H1 (cell line): ENCODE measurements at regions not wholly inside any gene's neighbourhood (a gene's known extent, or its start where the extent isn't known, plus 50 kb on each side); places are given as distances from the start of the nearest gene placed in this dataset.

Source experiments
- CTCF ChIA-PET: fragments of 300-600 bp; sonication (Branson Sonifier 250); formaldehyde crosslinking; loops from one replicate; lab custom pipeline; 2021; ENCODE audit not compliant: partially characterized antibody; lab: Charles Lee
- POLR2A ChIA-PET: fragments of 300-600 bp; sonication (Branson Sonifier 250); formaldehyde crosslinking; loops from one replicate; lab custom pipeline; 2021; ENCODE audit warnings: inconsistent platforms; ENCODE audit not compliant: partially characterized antibody; lab: Charles Lee
- DNase-seq, 2 experiments: peaks; one replicate each; pipeline versions ENCODE4 v3.0.0 to v3.0.0-alpha.2; 2010 to 2022; ENCODE audit warnings: low spot score in 2 of 2, low read depth in 1 of 2, mixed read lengths in 1 of 2
- FAIRE-seq: peaks from 2 replicates; lab custom pipeline; 2011; peaks lifted over from hg19 to GRCh38; lab: Jason Lieb, UNC
- H2AFZ ChIP-seq: 2 replicates; pipeline ENCODE4 v1.8.1; 2012; ENCODE audit warnings: low read length, inconsistent platforms
- H2AK5ac ChIP-seq: 2 replicates; pipeline ENCODE4 v1.6.1; 2013; ENCODE audit warnings: low read depth, low read length
- H2BK120ac ChIP-seq: replicated peaks from 2 replicates; pipeline ENCODE3; 2013; ENCODE audit warnings: low read depth, low read length, inconsistent platforms
- H2BK12ac ChIP-seq: 2 replicates; pipeline ENCODE4 v1.6.1; 2013; ENCODE audit warnings: low read depth, low read length
- H2BK15ac ChIP-seq: 2 replicates; pipeline ENCODE4 v1.6.1; 2013; ENCODE audit warnings: low read length
- H2BK20ac ChIP-seq: 2 replicates; pipeline ENCODE4 v1.6.1; 2013; ENCODE audit warnings: low read length
- H2BK5ac ChIP-seq: 2 replicates; pipeline ENCODE4 v1.6.1; 2013; ENCODE audit warnings: low read depth, low read length
- H3K14ac ChIP-seq: 2 replicates; pipeline ENCODE4 v1.6.1; 2013; ENCODE audit warnings: inconsistent platforms; ENCODE audit not compliant: insufficient read length
- H3K18ac ChIP-seq: 2 replicates; pipeline ENCODE4 v1.6.1; 2013; ENCODE audit warnings: low read length; ENCODE audit errors: extremely low read depth
- H3K23ac ChIP-seq: 2 replicates; pipeline ENCODE4 v1.6.1; 2013; ENCODE audit warnings: inconsistent platforms; ENCODE audit not compliant: insufficient read length
- H3K23me2 ChIP-seq: 2 replicates; pipeline ENCODE4 v1.6.1; 2013; ENCODE audit warnings: low read depth, low read length
- H3K27ac ChIP-seq: 2 replicates; pipeline ENCODE4 v1.6.1; 2011; ENCODE audit warnings: low read depth, low read length, inconsistent platforms
- H3K27me3 ChIP-seq, 4 experiments: replicated peaks in 1 of 4; 1 replicate in 1 of 4; 2 replicates in 3 of 4; pipeline versions ENCODE4 v1.6.1 to v1.8.1; 2011 to 2013; ENCODE audit warnings: low read length in 3 of 4, mild to moderate bottlenecking in 3 of 4, inconsistent platforms in 2 of 4, mixed read lengths in 2 of 4, moderate library complexity in 1 of 4; ENCODE audit not compliant: control insufficient read depth in 3 of 4, insufficient read depth in 3 of 4; ENCODE audit errors: extremely low read depth in 1 of 4
- H3K36me3 ChIP-seq, 4 experiments: 2 replicates each; pipeline versions ENCODE4 v1.6.1 to v1.8.1; 2011 to 2013; ENCODE audit warnings: mild to moderate bottlenecking in 4 of 4, low read length in 3 of 4, moderate library complexity in 2 of 4, control low read depth in 1 of 4, inconsistent platforms in 1 of 4; ENCODE audit not compliant: insufficient read depth in 4 of 4, control insufficient read depth in 2 of 4
- H3K4ac ChIP-seq: replicated peaks from 2 replicates; pipeline ENCODE3; 2013; ENCODE audit warnings: low read length, low read depth, mixed read lengths, inconsistent platforms; ENCODE audit not compliant: insufficient read length
- H3K4me1 ChIP-seq, 4 experiments: replicated peaks in 1 of 4; 1 replicate in 1 of 4; 2 replicates in 3 of 4; pipeline versions ENCODE4 v1.6.1 to v1.8.1; 2011 to 2013; ENCODE audit warnings: low read length in 3 of 4, inconsistent platforms in 2 of 4, mixed read lengths in 1 of 4; ENCODE audit not compliant: insufficient read depth in 4 of 4, control insufficient read depth in 3 of 4
- H3K4me2 ChIP-seq, 2 experiments: 2 replicates each; pipeline versions ENCODE4 v1.6.1 to v1.8.1; 2011 to 2013; ENCODE audit warnings: low read depth in 2 of 2, low read length in 2 of 2, control low read depth in 1 of 2, inconsistent platforms in 1 of 2, mild to moderate bottlenecking in 1 of 2; ENCODE audit not compliant: insufficient read depth in 1 of 2
- H3K4me3 ChIP-seq, 4 experiments: fragments of 200-600, 300-600 bp in 1 of 4; sonication (generic), shearing (Covaris generic), sonication (Bioruptor Twin) in 1 of 4; 2 replicates each; pipeline versions ENCODE4 v1.5.1 to v1.8.1; 2011 to 2016; ENCODE audit warnings: low read length in 4 of 4, low read depth in 3 of 4, control low read depth in 2 of 4, inconsistent platforms in 2 of 4, mild to moderate bottlenecking in 2 of 4, mixed read lengths in 1 of 4, moderate library complexity in 1 of 4; ENCODE audit not compliant: insufficient read depth in 2 of 4; ENCODE audit errors: extremely low read depth in 1 of 4
- H3K56ac ChIP-seq: replicated peaks from 2 replicates; pipeline ENCODE3; 2013; ENCODE audit warnings: low read depth, mild to moderate bottlenecking, mixed read lengths, low read length, inconsistent platforms; ENCODE audit not compliant: insufficient read length
- H3K79me1 ChIP-seq: 2 replicates; pipeline ENCODE4 v1.6.1; 2013; ENCODE audit warnings: low read depth, low read length, control low read depth
- H3K79me2 ChIP-seq, 2 experiments: 2 replicates each; pipeline versions ENCODE4 v1.6.1 to v1.8.1; 2012 to 2013; ENCODE audit warnings: low read length in 2 of 2, mild to moderate bottlenecking in 2 of 2, inconsistent platforms in 1 of 2; ENCODE audit not compliant: insufficient read depth in 2 of 2, control insufficient read depth in 1 of 2
- H3K9ac ChIP-seq, 4 experiments: replicated peaks in 1 of 4; 1 replicate in 1 of 4; 2 replicates in 3 of 4; pipeline versions ENCODE4 v1.6.1 to v1.8.1; 2011 to 2013; ENCODE audit warnings: low read depth in 3 of 4, low read length in 3 of 4, control low read depth in 2 of 4, mild to moderate bottlenecking in 2 of 4, moderate library complexity in 2 of 4, inconsistent platforms in 1 of 4; ENCODE audit errors: extremely low read depth in 1 of 4
- H3K9me3 ChIP-seq, 2 experiments: 2 replicates each; pipeline versions ENCODE4 v1.6.1 to v1.8.1; 2012 to 2013; ENCODE audit warnings: mild to moderate bottlenecking in 2 of 2, moderate library complexity in 2 of 2, control low read depth in 1 of 2, inconsistent platforms in 1 of 2, low read depth in 1 of 2, low read length in 1 of 2, mixed read lengths in 1 of 2; ENCODE audit not compliant: insufficient read depth in 2 of 2
- H4K20me1 ChIP-seq, 2 experiments: replicated peaks in 1 of 2; 2 replicates each; pipeline versions ENCODE3 to v1.8.1; 2011 to 2013; ENCODE audit warnings: inconsistent platforms in 2 of 2, low read length in 2 of 2, mild to moderate bottlenecking in 1 of 2; ENCODE audit not compliant: insufficient read depth in 2 of 2, control insufficient read depth in 1 of 2
- H4K5ac ChIP-seq: 2 replicates; pipeline ENCODE4 v1.6.1; 2013; ENCODE audit warnings: low read length, low read depth, mixed read lengths, inconsistent platforms; ENCODE audit not compliant: insufficient read length
- H4K8ac ChIP-seq: 2 replicates; pipeline ENCODE4 v1.8.0; 2013; ENCODE audit warnings: mild to moderate bottlenecking, moderate library complexity, low read length, inconsistent platforms; ENCODE audit not compliant: insufficient read depth; ENCODE audit errors: extremely low read depth
- H4K91ac ChIP-seq: replicated peaks from 2 replicates; pipeline ENCODE3; 2013; ENCODE audit warnings: low read length, mixed read lengths, inconsistent platforms; ENCODE audit not compliant: insufficient read length
- BRCA1 ChIP-seq: IDR thresholded peaks from 2 replicates; pipeline ENCODE4 v1.6.1; 2012; ENCODE audit warnings: low read depth, low read length, improper control_type of control experiment
- RFX5 ChIP-seq: IDR thresholded peaks from 2 replicates; pipeline ENCODE4 v1.6.1; 2011; ENCODE audit warnings: low read depth, low read length, improper control_type of control experiment, borderline replicate concordance
- WGBS, 2 experiments: shearing (Covaris generic) in 1 of 2; methylation state at CpG; one replicate each; pipeline versions ENCODE4 v1.1.6 to v1.1.7; 2013 to 2015; ENCODE audit warnings: low lambda C conversion rate in 2 of 2, mixed read lengths in 2 of 2, inconsistent platforms in 1 of 2, low coverage in 1 of 2, missing lambda C conversion rate in 1 of 2; ENCODE audit not compliant: insufficient replicate concordance in 2 of 2, insufficient coverage in 1 of 2, insufficient read length in 1 of 2; ENCODE audit errors: extremely low coverage in 1 of 2, missing lambda C conversion rate in 1 of 2; 5-methylcytosine and 5-hydroxymethylcytosine counted together

- Histone ChIP-seq H3K23ac (no peak overlapping the region), H3K23me2 (no peaks in the 10 kb centered on the region), H3K27ac (no peak overlapping the region), H2BK20ac (no peak overlapping the region), H3K9ac (no peak overlapping the region), H4K5ac (no peak overlapping the region), H2BK15ac (no peak overlapping the region), H2AK5ac (no peak overlapping the region), H3K27me3 (no peaks in the 10 kb centered on the region), H3K36me3 (no peaks in the 10 kb centered on the region), H3K18ac (no peak overlapping the region), H3K9me3 (no peaks in the 10 kb centered on the region), H3K56ac (no peak overlapping the region), H3K4me1 (no peaks in the 10 kb centered on the region), H4K8ac (no peak overlapping the region), H3K4ac (no peak overlapping the region), H3K4me2 (no peak overlapping the region)
- POLR2A ChIA-PET = no interaction called here
- no peak for DNase-seq
- no peak for TF ChIP-seq RFX5
- no peak for TF ChIP-seq BRCA1
- TF ChIP-seq, all 59 proteins: peak for 0
- Histone ChIP-seq H3K14ac (no peak overlapping the region), H2AFZ (no peak overlapping the region; the same call in 1 of the 2 replicates), H4K91ac (no peak overlapping the region), H4K20me1 (no peaks in the 10 kb centered on the region), H3K79me2 (no peaks in the 10 kb centered on the region), H3K79me1 (no peaks in the 10 kb centered on the region), H2BK5ac (no peak overlapping the region), H2BK12ac (no peak overlapping the region), H2BK120ac (no peak overlapping the region), H3K4me3 (no peak overlapping the region)
- CTCF ChIA-PET = interaction anchor here (0.9 kb wide), 1 partner anchor 10 kb away, joined by 3 read pairs; no protein-coding TSS in a partner anchor
- WGBS, 2 experiments = 85% methylated on average over 8 of the region's 8 CpGs; no CpG with 5 or more reads in 1 of the 2 experiments
- FAIRE-seq = no peak
Observed at GRCh38 chr5:112616812-112617547, 120.7 kb upstream of the APC start.
